Fibroblast of upper back skin (primary cell): ENCODE measurements at regions not wholly inside any gene's neighbourhood (a gene's known extent, or its start where the extent isn't known, plus 50 kb on each side); places are given as distances from the start of the nearest gene placed in this dataset.
"Not testable (repeated sequence)": the region's sequence is repeated elsewhere in the genome, so short reads cannot be mapped to it uniquely, and the experiment has no call there.

Source experiments
- DNase-seq: peaks from one replicate; pipeline ENCODE4 v3.0.0-alpha.2; 2013

DNA sequence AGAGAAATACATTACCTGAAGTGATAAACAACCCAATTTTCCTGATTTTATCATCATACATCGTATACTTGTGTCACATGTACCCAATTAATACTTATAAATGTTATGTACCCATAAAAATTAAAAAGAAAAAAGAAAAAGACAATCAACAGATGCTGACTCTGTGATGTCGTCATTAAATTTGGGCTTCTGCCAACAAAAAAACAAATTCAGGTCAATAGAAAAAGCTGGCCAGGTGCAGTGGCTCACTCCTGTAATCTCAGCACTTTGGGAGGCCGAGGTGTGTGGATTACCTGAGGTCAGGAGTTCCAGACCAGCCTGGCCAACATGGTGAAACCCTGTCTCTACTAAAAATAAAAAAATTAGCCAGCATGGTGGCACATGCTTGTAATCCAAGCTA, 174.4 kb downstream of the ZIC4 start:
- not testable (repeated sequence) for DNase-seq

DNA sequence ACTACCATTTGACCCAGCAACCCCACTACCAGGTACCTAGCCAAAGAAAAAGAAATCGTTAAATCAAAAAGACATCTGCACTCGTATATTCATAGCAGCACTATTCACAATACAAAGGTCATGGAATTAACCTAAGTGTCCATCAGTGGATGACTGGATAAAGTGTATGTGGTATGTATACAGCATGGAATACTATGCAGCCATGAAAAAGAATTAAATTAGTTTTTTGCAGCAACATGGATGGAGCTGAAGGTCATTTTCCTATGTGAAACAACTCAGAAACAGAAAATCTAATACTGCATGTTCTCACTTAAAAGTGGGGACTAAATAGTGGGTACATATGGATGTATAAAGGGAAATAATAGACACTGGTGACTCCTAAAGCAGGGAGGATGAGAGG, 175.2 kb downstream of the ZIC4 start:
- no peak for DNase-seq

GRCh38 chr3:147222291-147222690, 184.1 kb downstream of the ZIC4 start:
- DNase-seq, result no peak

- peak; percentile 13 for DNase-seq
These were observed 187.4 kb downstream of the ZIC4 start for GRCh38 chr3:147218965-147219364.

GRCh38 chr3:147216143-147216673, 190.1 kb downstream of the ZIC4 start:
- DNase-seq, result no peak

DNA sequence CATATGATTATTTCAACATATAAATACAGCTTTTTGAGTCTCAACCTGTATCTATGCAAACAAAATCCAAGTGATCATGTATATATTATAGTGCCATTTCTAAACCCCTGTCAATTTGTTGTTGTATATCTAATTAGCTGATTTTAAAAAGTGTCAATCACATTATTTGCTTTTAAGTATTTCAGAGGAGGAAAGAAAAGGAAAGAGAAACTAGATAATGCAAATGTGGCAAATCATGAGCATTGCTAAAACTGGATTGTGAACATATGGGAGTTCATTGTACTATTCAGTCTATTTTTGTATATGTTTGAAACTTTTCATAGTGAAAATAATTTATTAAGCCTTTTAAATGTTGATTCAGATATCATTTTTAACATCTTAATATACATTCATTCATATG, 190.7 kb downstream of the ZIC4 start:
- no peak for DNase-seq

DNA sequence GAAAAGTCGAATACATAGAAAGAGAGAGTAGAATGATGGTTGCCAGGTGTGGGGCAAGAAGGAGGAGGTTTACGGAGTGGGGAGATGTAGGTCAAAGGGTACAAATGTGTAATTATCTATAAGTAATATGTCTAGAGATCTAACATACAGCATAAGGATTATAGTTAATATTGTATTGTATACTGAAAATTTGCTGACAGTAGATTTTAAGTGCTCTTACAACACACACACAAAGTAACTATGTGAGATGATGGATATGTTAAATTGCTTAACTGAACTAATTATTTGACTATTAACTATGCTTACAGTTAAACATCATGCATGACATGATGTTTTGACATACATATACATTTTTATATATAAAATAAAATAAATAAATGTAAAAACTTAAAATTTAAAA, 192.7 kb downstream of the ZIC4 start:
- DNase-seq, result no peak

DNA sequence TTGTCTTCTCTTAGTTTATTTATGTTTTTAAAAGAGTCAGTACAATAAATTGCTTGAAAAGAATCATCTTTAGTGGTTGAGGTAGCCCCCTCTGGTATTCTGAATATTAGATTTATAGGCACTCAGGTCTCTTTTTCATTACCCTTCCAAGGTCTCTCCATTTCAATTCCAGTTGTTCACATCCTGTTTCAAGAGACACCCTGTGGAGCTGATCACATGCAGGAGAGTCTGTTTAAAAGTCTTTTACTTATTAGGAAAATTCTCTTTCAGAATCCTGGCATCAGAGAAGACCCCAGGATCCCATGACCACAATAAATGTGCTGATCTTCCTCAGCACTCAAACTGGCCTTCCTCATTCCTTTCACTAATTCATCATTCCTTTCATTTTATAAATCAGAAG, 195.7 kb downstream of the ZIC4 start:
- peak; percentile 34 for DNase-seq

DNA sequence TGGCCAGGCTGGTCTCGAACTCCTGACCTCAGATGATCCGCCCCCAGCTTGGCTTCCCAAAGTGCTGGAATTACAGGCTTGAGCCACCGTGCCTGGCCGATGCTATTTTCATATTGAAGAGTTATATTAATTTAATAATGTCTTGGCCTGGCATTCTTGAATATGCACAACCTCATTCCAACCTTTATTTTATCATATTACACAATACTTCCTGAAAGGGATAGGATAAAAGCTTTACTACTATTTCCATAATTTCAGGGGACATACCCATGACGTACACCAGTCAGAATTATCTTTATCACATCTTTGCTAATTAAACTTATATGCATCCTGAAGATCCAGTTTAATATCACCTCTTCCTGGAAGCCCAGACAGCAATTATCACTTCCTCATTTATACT, 205.3 kb downstream of the ZIC4 start:
- DNase-seq, result no peak

GRCh38 chr3:147200545-147200944, 205.8 kb downstream of the ZIC4 start:
- peak; percentile 52 for DNase-seq

GRCh38 chr3:147197739-147198138, 208.6 kb downstream of the ZIC4 start:
- DNase-seq, result no peak

DNA sequence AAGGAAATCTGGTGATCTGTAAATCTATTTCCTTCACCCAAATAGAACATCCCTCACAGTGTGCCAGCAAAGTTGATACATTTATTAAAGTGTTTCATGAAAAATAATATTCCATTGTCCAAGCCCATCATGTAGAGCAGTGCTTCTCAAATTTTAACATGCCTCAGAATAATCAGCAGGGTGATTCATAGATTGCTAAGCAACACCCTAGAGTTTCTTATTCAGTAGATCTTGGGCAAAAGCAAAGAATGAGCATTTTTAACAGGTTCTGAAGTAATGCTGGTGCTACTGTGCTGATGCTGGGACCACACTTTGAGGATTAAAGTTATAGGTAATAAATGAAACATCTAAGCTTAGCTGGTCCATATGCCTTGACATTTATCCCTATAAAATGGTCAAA, 210.5 kb downstream of the ZIC4 start:
- peak; percentile 19 for DNase-seq

GRCh38 chr3:147191795-147192385, 214.5 kb downstream of the ZIC4 start:
- DNase-seq, result peak; percentile 79

DNA sequence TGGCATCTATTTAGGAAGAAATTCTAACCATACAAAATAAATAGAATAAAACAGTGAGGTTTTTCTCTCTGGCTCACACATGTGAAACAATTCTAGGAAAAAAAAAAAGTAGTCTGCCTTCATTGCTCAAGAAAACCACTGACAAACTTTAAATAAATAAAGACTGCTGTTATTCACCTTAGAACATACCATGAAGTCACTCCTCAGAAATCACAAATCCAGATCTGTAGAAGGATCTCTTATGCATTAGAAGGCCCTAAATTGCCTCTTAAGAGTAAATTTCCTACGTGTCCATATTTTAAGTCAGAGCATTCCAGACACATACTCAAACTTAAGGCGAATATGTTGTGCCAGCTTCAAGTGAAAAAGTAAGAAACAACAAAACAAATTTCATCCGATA, 217.3 kb downstream of the ZIC4 start:
- peak; percentile 43 for DNase-seq

- DNase-seq, result no peak
These were observed 218.7 kb downstream of the ZIC4 start for GRCh38 chr3:147187687-147188086.

GRCh38 chr3:147185781-147186180, 220.6 kb downstream of the ZIC4 start:
- DNase-seq, result no peak

GRCh38 chr3:147184794-147185193, 221.5 kb downstream of the ZIC4 start:
- DNase-seq, result no peak

DNA sequence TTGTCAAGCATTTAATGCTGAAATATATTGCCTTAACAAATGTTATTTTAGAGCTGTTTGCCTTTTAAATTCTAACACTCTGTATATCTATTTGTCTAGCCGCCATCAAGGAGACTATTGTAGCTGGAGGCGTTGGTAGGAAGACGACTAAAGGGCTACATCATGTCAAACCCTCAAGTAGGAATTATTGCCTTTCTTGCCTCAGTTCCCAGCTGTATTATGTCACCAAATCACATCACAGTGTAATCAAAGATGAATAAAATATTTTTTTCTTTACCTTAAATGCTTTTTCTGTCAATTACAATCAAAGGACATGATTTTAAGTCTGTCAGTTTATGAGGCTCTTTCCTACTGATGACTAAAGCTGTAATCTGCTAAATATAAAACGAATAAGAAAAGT, 233.1 kb downstream of the ZIC4 start:
- no peak for DNase-seq

DNA sequence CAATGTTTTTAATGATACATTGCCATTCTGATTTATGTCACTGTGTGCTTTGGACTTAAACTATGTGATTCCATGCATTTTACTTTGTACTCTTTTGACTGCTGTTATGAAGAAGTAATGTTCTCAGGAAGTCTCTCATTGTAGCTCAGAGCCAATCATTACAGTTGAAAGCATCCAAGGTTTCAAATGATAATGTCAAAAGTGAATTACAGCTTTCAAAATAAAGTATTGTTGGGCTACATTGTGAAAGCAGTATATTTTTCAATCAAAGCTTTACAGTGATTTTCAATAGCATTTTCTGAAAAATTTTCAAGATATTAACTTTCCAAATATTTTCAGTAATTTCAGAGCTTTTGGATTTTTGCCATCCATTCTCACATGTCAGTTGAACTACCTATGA, 243.6 kb downstream of the ZIC4 start:
- DNase-seq, result no peak

DNA sequence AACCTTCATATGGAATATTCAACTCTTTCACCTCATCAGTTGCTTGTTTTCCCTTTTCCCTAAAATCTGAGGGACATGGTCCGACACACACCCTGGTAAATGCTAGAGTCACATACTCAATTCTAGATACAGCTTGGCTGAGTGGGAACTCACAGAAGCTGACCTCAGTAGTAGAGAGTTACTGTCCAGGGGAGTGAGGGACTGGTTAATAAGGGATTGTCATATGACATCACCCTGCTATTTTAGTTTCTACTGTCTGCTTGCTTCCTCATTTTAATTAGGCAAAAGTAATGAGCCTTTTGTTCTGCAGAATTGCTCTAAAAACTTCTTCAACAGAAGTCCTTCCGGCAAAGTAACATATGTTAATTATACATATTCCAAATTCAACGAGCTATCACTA, 244.5 kb downstream of the ZIC4 start:
- no peak for DNase-seq

GRCh38 chr3:147160984-147161383, 245.4 kb downstream of the ZIC4 start:
- no peak for DNase-seq

DNA sequence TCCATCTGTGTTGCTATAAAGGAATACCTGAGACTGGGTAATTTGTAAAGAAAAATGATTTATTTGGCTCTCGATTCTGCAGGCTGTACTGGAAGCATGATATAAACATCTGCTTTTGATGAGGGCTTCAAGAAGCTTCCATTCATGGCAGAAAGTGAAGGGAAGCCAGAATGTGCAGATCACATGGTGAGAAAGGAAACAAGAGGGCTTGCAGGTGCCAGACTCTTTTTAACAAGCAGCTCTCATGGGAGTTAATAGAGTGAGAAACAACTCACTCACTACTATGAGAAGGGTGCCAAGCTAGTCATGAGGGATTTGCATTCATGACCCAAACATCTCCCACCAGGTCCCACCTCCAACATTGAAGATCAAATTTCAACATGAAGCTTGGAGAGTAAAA, 247.2 kb downstream of the ZIC4 start:
- DNase-seq, result no peak

- peak; percentile 67 for DNase-seq
These were observed 248.7 kb downstream of the ZIC4 start for GRCh38 chr3:147157631-147158030.

DNA sequence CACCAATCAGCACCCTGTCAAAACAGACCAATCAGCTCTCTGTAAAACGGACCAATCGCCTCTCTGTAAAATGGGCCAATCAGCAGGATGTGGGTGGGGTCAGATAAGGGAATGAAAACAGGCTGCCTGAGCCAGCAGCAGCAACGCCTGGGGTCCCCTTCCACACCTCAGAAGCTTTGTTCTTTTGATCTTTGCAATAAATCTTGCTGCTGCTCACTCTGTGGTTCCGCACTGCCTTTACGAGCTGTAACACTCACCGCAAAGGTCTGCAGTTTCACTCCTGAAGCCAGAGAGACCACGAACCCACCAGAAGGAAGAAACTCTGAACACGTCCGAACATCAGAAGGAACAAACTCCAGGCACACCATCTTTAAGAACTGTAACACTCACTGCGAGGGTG, 251.4 kb downstream of the ZIC4 start:
- DNase-seq, result not testable (repeated sequence)

GRCh38 chr3:147153830-147154539, 252.4 kb downstream of the ZIC4 start:
- no peak for DNase-seq
